ENCODE measurements at regions not wholly inside any gene's neighbourhood (a gene's known extent, or its start where the extent isn't known, plus 50 kb on each side); places are given as distances from the start of the nearest gene placed in this dataset.

DNA sequence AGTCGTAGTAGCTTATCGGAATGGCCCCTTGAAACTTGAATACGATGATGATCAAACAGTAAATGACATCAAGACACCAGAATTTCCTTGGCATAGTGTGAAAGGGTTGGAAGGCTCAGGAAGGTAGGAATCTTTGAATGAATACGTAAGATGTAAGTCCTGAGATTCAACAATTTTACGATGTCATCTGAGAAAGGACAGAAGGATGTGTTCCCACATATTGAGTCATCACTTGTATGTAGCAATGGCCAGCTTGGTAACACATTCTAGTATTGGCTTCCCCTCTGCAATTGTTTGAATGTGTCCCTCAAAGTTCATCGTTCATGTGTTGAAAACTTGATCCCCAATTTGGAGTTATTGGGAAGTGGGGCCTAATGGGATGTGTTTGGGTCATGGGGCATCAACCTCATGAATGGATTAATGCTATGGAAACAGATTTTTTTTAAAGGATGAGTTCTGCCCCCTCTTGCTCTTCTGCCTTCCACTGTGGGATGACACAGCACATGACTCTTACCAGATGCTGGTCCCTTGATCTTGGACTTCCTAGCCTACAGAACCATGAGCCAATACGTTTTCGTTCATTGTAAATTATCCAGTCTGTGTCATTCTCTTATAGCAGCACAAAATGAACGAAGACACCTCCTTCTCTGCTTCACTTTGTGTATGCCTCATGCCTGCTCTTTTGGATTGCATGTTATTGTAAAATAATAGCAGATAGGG is 284.6 kb downstream of the BCAT1 start:
- intact Hi-C loops (cut with micrococcal nuclease): no loop called here
- no peak for DNase-seq (ENCODE audit: low read depth, low spot score)
- H3K27me3 ChIP-seq (ENCODE audit: insufficient read depth, low read length): no peaks in the 10 kb centered on the region
- ATAC-seq: no peak
- TF ChIP-seq YY1 (IDR thresholded peaks at IDR 0.05; ENCODE audit: extremely low read depth, insufficient replicate concordance, low read depth, low read length) (no peak), RAD21 (IDR thresholded peaks at IDR 0.05; ENCODE audit: low read depth) (no peak), POLR2AphosphoS5 (IDR thresholded peaks at IDR 0.05; ENCODE audit: low read depth, low read length) (no peak), TCF7L2 (IDR thresholded peaks at IDR 0.05; ENCODE audit: borderline replicate concordance, extremely low read depth, insufficient read depth, insufficient read length) (no peak), ELF1 (IDR thresholded peaks at IDR 0.05; ENCODE audit: borderline replicate concordance, low read depth) (no peak), ZFX (IDR thresholded peaks at IDR 0.05) (no peak), POLR2A (IDR thresholded peaks at IDR 0.05; ENCODE audit: borderline replicate concordance, extremely low read depth, insufficient read depth, insufficient read length) (no peak), SP1 (IDR thresholded peaks at IDR 0.05; ENCODE audit: low read depth) (no peak), CEBPB (IDR thresholded peaks at IDR 0.05; ENCODE audit: low read depth) (no peak), JUND (IDR thresholded peaks at IDR 0.05) (no peak)
- TF ChIP-seq, protein P1, sequence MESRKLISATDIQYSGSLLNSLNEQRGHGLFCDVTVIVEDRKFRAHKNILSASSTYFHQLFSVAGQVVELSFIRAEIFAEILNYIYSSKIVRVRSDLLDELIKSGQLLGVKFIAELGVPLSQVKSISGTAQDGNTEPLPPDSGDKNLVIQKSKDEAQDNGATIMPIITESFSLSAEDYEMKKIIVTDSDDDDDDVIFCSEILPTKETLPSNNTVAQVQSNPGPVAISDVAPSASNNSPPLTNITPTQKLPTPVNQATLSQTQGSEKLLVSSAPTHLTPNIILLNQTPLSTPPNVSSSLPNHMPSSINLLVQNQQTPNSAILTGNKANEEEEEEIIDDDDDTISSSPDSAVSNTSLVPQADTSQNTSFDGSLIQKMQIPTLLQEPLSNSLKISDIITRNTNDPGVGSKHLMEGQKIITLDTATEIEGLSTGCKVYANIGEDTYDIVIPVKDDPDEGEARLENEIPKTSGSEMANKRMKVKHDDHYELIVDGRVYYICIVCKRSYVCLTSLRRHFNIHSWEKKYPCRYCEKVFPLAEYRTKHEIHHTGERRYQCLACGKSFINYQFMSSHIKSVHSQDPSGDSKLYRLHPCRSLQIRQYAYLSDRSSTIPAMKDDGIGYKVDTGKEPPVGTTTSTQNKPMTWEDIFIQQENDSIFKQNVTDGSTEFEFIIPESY (IDR thresholded peaks at IDR 0.05; ENCODE audit: extremely low read depth, insufficient replicate concordance, low read length): no peak
- TF ChIP-seq, protein P2, sequence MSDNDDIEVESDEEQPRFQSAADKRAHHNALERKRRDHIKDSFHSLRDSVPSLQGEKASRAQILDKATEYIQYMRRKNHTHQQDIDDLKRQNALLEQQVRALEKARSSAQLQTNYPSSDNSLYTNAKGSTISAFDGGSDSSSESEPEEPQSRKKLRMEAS (IDR thresholded peaks at IDR 0.05): no peak
- TF ChIP-seq, protein P3, sequence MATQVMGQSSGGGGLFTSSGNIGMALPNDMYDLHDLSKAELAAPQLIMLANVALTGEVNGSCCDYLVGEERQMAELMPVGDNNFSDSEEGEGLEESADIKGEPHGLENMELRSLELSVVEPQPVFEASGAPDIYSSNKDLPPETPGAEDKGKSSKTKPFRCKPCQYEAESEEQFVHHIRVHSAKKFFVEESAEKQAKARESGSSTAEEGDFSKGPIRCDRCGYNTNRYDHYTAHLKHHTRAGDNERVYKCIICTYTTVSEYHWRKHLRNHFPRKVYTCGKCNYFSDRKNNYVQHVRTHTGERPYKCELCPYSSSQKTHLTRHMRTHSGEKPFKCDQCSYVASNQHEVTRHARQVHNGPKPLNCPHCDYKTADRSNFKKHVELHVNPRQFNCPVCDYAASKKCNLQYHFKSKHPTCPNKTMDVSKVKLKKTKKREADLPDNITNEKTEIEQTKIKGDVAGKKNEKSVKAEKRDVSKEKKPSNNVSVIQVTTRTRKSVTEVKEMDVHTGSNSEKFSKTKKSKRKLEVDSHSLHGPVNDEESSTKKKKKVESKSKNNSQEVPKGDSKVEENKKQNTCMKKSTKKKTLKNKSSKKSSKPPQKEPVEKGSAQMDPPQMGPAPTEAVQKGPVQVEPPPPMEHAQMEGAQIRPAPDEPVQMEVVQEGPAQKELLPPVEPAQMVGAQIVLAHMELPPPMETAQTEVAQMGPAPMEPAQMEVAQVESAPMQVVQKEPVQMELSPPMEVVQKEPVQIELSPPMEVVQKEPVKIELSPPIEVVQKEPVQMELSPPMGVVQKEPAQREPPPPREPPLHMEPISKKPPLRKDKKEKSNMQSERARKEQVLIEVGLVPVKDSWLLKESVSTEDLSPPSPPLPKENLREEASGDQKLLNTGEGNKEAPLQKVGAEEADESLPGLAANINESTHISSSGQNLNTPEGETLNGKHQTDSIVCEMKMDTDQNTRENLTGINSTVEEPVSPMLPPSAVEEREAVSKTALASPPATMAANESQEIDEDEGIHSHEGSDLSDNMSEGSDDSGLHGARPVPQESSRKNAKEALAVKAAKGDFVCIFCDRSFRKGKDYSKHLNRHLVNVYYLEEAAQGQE (IDR thresholded peaks at IDR 0.05; ENCODE audit: low read depth): no peak
- H3K4me3 ChIP-seq (replicated peaks in 1 of 2; ENCODE audit: low read depth in 1 of 2, low read length in 2 of 2): no peak overlapping the region
- CTCF ChIA-PET: no interaction called here
- H4K20me1 ChIP-seq (ENCODE audit: insufficient read depth): no peaks in the 10 kb centered on the region
- no peak overlapping the region for H2AFZ ChIP-seq (ENCODE audit: low read depth, low read length, poor library complexity, severe bottlenecking)
- no peaks in the 10 kb centered on the region for H3K4me1 ChIP-seq (ENCODE audit: control insufficient read depth in 1 of 2, insufficient read depth in 2 of 2, low read length in 2 of 2)
- POLR2A ChIA-PET: no interaction called here
- BruUV-seq (replicated peaks): no TSS peak
- H3K36me3 ChIP-seq (ENCODE audit: control insufficient read depth in 1 of 2, insufficient read depth in 2 of 2, low read length in 2 of 2): no peaks in the 10 kb centered on the region
- H3K27ac ChIP-seq (ENCODE audit: low read depth, low read length): no peak overlapping the region
- H3K9me2 ChIP-seq (ENCODE audit: insufficient read depth): no peaks in the 10 kb centered on the region
- H3K79me2 ChIP-seq (ENCODE audit: insufficient read depth, low read length): no peaks in the 10 kb centered on the region
- no peak overlapping the region for H3K4me2 ChIP-seq (ENCODE audit: low read length)
- RAD21 ChIA-PET (ENCODE audit: low non-redundant PET in 1 of 2, low total read pairs in 2 of 2, uncharacterized antibody in 2 of 2, unreplicated experiment in 2 of 2): no interaction called here
- H3K9me3 ChIP-seq (ENCODE audit: control insufficient read depth in 1 of 2, insufficient read depth in 1 of 2, low read depth in 1 of 2, low read length in 2 of 2): peaks cover 3 to 4% of the 10 kb centered on the region in 2 experiments; a peak in 2 of 4 replicates
- no peak overlapping the region for H3K9ac ChIP-seq (ENCODE audit: low read length)

Measured in HCT116 (cell line).